Effector memory CD4-positive, alpha-beta T cell (primary cell): ENCODE measurements at regions not wholly inside any gene's neighbourhood (a gene's known extent, or its start where the extent isn't known, plus 50 kb on each side); places are given as distances from the start of the nearest gene placed in this dataset.

Experiments used
- DNase-seq, 3 donors: peaks; one replicate each; pipeline ENCODE4 v3.0.0-alpha.2; 2020
- H3K27ac ChIP-seq: 2 replicates; pipeline ENCODE4 v1.7.0; 2013; ENCODE audit warnings: mild to moderate bottlenecking, low read length, moderate library complexity; ENCODE audit not compliant: insufficient read depth, poor library complexity, severe bottlenecking
- H3K27me3 ChIP-seq: replicated peaks from 2 replicates; pipeline ENCODE4 v1.7.0; 2013; ENCODE audit warnings: mild to moderate bottlenecking, low read length; ENCODE audit not compliant: insufficient read depth, control insufficient read depth, poor library complexity, severe bottlenecking
- H3K36me3 ChIP-seq: 2 replicates; pipeline ENCODE4 v1.7.0; 2013; ENCODE audit warnings: mild to moderate bottlenecking, low read length, moderate library complexity; ENCODE audit not compliant: control insufficient read depth, insufficient read depth
- H3K4me1 ChIP-seq: 2 replicates; pipeline ENCODE4 v1.7.0; 2013; ENCODE audit warnings: low read length, mild to moderate bottlenecking; ENCODE audit not compliant: control insufficient read depth, insufficient read depth, poor library complexity, severe bottlenecking
- H3K4me3 ChIP-seq: 2 replicates; pipeline ENCODE4 v1.7.0; 2013; ENCODE audit warnings: low read length, low read depth, mild to moderate bottlenecking; ENCODE audit not compliant: insufficient read depth, poor library complexity, severe bottlenecking
- H3K9me3 ChIP-seq: 2 replicates; pipeline ENCODE4 v1.7.0; 2013; ENCODE audit warnings: mild to moderate bottlenecking, low read length, moderate library complexity; ENCODE audit not compliant: control insufficient read depth

GRCh38 chr4:138935135-138935807, 80.3 kb upstream of the NOCT start:
- Histone ChIP-seq H3K27ac (no peak overlapping the region), H3K4me3 (no peak overlapping the region), H3K4me1 (no peaks in the 10 kb centered on the region), H3K9me3 (no peaks in the 10 kb centered on the region), H3K36me3 (no peaks in the 10 kb centered on the region), H3K27me3 (no peaks in the 10 kb centered on the region)
- no peak for DNase-seq

- H3K36me3 ChIP-seq = no peaks in the 10 kb centered on the region
- no peak overlapping the region for H3K27ac ChIP-seq
- DNase-seq = no peak
- no peaks in the 10 kb centered on the region for H3K4me1 ChIP-seq
- H3K9me3 ChIP-seq = no peaks in the 10 kb centered on the region
- no peak overlapping the region for H3K4me3 ChIP-seq
- H3K27me3 ChIP-seq = no peaks in the 10 kb centered on the region
Measured at GRCh38 chr4:138927072-138927471, 88.5 kb upstream of the NOCT start.

- Histone ChIP-seq H3K9me3 (no peaks in the 10 kb centered on the region), H3K36me3 (no peaks in the 10 kb centered on the region), H3K4me3 (no peak overlapping the region), H3K4me1 (no peaks in the 10 kb centered on the region), H3K27me3 (peaks cover under 1% of the 10 kb centered on the region), H3K27ac (no peak overlapping the region)
- DNase-seq = no peak
Measured at GRCh38 chr4:138925495-138925894, 90.1 kb upstream of the NOCT start.

GRCh38 chr4:138919094-138919936, 96.3 kb upstream of the NOCT start:
- Histone ChIP-seq H3K9me3 (no peaks in the 10 kb centered on the region), H3K4me3 (no peak overlapping the region)
- DNase-seq = peak in 1 of 3 donors; percentile 6

GRCh38 chr4:138918169-138918869, 97.3 kb upstream of the NOCT start:
- Histone ChIP-seq H3K4me1 (no peaks in the 10 kb centered on the region), H3K36me3 (no peaks in the 10 kb centered on the region), H3K9me3 (no peaks in the 10 kb centered on the region), H3K4me3 (no peak overlapping the region), H3K27me3 (peaks cover 3% of the 10 kb centered on the region), H3K27ac (no peak overlapping the region)
- no peak for DNase-seq

More at GRCh38 chr4:138919094-138919936, 96.3 kb upstream of the NOCT start:
- no peaks in the 10 kb centered on the region for H3K36me3 ChIP-seq
- peaks cover 3% of the 10 kb centered on the region for H3K27me3 ChIP-seq
- H3K27ac ChIP-seq = no peak overlapping the region
- H3K4me1 ChIP-seq = no peaks in the 10 kb centered on the region

GRCh38 chr4:138916763-138917162, 98.8 kb upstream of the NOCT start:
- no peaks in the 10 kb centered on the region for H3K9me3 ChIP-seq
- H3K27ac ChIP-seq = no peak overlapping the region
- no peaks in the 10 kb centered on the region for H3K36me3 ChIP-seq
- peaks cover 3% of the 10 kb centered on the region for H3K27me3 ChIP-seq
- no peaks in the 10 kb centered on the region for H3K4me1 ChIP-seq
- DNase-seq = no peak
- no peak overlapping the region for H3K4me3 ChIP-seq

GRCh38 chr4:138915756-138916155, 99.8 kb upstream of the NOCT start:
- DNase-seq = no peak
- H3K36me3 ChIP-seq = no peaks in the 10 kb centered on the region
- H3K4me3 ChIP-seq = no peak overlapping the region
- no peaks in the 10 kb centered on the region for H3K4me1 ChIP-seq
- no peaks in the 10 kb centered on the region for H3K9me3 ChIP-seq
- peaks cover 3% of the 10 kb centered on the region for H3K27me3 ChIP-seq
- no peak overlapping the region for H3K27ac ChIP-seq

GRCh38 chr4:138912704-138913340, 102.8 kb upstream of the NOCT start:
- H3K4me1 ChIP-seq = no peaks in the 10 kb centered on the region
- H3K36me3 ChIP-seq = no peaks in the 10 kb centered on the region
- no peaks in the 10 kb centered on the region for H3K27me3 ChIP-seq
- no peak overlapping the region for H3K4me3 ChIP-seq
- H3K27ac ChIP-seq = no peak overlapping the region
- no peaks in the 10 kb centered on the region for H3K9me3 ChIP-seq
- no peak for DNase-seq

- DNase-seq = no peak
- Histone ChIP-seq H3K27me3 (no peaks in the 10 kb centered on the region), H3K9me3 (no peaks in the 10 kb centered on the region), H3K4me3 (no peak overlapping the region), H3K27ac (no peak overlapping the region), H3K36me3 (no peaks in the 10 kb centered on the region), H3K4me1 (no peaks in the 10 kb centered on the region)
Measured at GRCh38 chr4:138911909-138912703, 103.5 kb upstream of the NOCT start.
